ENCODE measurements at regions not wholly inside any gene's neighbourhood (a gene's known extent, or its start where the extent isn't known, plus 50 kb on each side); places are given as distances from the start of the nearest gene placed in this dataset.
"Not testable (repeated sequence)": the region's sequence is repeated elsewhere in the genome, so short reads cannot be mapped to it uniquely, and the experiment has no call there.

DNA sequence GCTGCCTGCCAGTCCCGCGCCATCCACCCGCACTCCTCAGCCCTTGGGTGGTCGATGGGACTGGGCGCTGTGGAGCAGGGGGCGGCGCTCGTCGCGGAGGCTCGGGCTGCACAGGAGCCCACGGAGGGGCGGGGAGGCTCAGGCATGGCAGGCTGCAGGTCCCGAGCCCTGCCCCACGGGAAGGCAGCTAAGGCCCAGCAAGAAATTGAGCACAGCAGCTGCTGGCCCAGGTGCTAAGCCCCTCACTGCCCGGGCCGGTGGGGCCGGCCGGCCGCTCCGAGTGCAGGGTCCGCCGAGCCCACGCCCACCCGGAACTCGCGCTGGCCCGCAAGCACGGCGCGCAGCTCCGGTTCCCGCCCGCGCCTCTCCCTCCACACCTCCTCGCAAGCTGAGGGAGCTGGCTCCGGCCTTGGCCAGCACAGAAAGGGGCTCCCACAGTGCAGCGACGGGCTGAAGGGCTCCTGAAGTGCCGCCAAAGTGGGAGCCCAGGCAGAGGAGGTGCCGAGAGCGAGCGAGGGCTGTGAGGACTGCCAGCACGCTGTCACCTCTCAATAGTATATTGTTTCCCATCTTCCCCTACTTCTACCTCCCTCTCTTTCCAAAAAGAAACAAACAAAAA lies 219.6 kb downstream of the BAMBI start:
- not testable (repeated sequence) for DNase-seq (ENCODE audit: low read depth)

DNA sequence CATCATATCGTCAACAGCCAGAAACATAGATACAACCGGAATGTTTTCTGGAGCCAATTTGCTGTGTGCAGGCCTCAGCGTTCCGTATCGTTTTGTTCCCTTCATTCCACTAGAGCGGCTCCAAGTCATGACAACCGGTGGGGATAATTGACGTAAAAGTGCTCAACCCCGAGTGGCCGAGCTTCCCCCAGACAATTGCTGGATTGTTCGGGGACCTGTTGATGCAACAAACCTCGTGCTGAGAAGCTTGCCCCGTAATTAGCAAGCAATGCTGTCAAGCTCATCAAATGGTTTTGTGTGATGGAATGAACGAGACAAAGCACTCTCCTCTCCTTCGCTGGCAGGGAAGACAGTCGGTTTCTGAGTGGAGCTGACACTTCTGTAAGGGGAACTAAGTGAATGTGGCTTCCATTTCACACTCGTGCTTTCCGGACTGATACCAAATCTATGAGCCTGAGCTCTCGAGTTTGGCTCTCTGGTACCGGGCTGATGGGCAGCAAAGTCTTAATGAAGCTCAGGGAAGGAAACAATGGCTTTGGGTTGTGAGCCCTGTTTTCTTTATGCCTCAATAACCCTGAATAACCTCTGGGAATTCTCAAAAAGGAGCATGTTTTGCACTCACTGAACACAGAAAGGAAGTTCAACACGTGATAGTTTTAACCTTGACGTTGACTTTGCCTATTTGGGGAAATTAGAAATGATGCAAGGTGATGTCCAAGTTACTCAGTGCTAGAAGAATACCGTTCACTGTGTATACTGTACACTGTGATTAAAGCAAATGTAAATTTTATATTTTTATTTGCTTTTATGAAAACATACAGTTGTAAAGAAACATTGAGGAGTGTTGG lies 220.5 kb downstream of the BAMBI start:
- no peak for DNase-seq (ENCODE audit: low read depth)

DNA sequence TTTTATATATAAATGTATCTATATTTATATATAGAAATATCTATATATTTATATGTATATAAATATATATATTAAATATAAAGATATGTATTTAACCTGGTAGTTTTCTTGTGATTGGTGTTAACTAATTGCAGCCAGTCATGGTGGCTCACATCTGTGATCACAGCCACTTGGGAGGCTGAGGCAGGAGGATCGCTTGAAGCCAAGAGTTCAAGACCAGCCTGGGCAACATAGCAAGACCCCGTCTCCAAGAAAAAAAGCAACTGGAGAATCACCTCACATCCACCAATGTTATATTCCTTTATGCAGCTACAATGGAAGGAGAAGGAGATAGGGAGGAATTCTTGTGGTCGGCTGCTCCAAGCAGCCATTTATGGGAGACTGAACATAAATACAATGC lies 224.9 kb downstream of the BAMBI start:
- DNase-seq (ENCODE audit: low read depth) = no peak

DNA sequence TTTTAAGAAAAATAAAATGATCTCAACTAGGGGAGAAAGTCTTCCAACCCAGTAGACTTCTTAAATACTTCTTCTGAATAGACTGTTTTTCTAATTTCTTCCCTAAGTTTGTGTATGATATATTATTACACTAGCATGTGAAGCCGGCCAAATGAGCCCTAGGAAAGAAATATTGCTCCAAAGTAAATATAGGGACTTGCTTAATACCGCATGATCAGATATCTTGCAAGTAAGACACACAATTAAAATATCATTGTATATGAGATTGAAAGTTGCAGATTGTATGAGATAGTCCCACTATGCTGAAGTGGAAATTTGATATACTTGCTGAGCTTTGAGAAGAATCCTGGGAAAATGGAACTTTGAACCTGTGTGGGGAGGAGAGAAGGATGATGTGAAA lies 225.7 kb downstream of the BAMBI start:
- DNase-seq (ENCODE audit: low read depth) = no peak

DNA sequence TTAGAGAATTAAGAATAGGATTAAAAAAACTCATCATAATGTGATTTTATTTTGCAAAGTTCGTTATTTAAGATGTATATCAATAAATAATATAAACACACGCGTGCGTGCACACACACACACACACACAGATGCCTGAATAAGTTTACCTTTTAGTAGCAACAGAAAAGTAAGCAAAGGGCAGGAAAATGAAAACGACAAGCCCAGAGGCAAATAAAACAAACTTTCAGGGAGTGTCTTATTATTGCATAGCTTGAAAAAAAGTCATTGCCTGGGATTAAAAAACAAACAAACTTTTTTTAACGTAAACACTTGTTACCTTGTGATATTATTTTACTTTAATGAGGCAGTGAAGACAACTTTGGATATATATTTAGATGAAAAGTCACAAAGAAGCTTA lies 226.4 kb downstream of the BAMBI start:
- no peak for DNase-seq (ENCODE audit: low read depth)

DNA sequence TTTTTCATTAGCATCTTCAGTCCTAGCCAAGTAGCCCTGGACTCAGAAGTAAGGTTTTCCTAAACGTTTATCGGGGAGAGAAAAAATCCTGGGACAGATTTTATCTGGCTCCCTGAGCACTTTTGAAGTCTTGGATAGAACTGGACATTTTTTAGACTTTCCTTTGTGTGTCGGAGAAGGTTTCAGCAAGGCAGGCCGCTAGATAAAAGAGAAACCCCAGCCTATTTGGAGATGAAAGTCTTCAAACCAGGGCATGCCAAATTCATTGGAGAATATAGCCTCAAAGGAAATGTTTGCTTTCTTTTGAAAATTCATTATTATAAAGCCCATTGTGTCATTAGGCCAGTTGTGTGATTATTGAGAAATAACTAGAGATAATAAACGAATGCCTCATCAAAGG lies 228.1 kb downstream of the BAMBI start:
- DNase-seq (ENCODE audit: low read depth) = no peak

DNA sequence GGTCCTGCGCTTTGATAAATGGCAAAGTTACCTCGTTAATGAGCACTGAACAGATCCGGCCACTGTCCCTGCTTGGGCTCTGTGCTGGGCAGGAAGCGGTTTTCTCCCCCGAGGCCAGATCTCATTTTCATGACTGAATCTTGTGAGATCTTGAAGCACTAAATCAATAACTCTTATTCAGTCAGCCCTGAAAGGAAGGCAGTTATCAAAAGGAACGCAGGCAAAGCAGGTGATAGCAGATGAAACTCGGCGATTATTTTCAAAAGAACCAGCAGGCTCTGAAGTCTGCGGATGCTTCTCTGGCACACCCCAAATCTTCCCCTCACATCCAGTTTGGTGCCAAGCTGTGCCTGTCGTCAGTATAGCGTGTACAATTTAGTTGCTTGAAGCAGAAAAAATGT lies 228.7 kb downstream of the BAMBI start:
- no peak for DNase-seq (ENCODE audit: low read depth)

DNA sequence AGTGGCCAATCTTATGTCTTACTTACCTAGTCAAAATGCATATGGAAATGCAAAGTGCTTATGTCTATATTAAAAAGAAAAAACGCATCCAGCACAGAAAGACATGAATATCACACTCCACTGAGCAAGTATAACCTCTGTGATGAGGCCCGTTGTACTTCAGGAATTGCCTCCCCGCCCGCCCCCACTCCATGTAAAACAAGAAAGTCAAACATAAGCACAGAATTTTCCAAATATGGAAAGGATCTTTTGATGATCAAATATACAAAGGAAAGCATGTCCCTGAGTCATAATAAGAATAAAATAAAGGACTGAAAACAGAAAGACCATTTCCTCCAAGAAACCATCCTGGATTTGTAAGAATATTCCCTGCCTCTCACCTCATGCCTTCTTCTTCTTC lies 229.1 kb downstream of the BAMBI start:
- DNase-seq (ENCODE audit: low read depth) = no peak

DNA sequence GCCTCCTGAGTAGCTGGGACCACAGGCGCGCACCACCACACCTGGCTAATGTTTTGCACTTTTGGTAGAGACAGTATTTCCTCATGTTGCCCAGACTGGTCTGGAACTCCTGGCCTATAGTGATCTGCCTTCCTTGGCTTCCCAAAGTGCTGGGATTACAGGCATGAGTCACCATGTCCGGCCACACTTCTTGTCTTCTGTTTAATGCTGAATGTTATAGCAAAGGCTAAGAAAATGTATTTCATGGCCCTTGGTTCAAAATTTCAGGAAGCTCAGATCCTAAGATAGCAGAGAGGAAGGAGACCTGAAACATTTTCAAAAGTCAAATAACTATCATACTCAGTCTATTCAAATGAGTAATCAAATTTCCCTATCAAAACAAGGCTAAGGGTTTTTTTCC lies 229.6 kb downstream of the BAMBI start:
- no peak for DNase-seq (ENCODE audit: low read depth)

DNA sequence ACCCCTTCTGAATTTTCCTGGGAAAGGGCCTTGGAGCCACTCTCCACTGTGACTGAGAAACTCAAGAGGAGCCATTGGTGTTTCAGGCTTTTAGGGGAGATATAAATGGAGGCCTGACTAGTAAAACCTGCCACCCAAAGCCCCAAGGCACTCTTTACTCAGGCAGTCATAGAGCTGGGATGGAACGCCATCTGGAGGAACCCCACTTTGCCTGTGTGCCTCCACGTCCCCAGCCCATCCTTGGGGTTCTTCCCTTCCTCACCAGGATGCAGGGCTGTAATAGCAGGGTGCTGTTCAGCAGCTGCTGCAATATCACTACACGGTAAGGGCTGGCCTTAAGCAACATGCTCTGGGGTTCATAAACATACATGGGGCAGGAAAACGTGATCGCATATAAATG lies 232.6 kb downstream of the BAMBI start:
- no peak for DNase-seq (ENCODE audit: low read depth)

DNA sequence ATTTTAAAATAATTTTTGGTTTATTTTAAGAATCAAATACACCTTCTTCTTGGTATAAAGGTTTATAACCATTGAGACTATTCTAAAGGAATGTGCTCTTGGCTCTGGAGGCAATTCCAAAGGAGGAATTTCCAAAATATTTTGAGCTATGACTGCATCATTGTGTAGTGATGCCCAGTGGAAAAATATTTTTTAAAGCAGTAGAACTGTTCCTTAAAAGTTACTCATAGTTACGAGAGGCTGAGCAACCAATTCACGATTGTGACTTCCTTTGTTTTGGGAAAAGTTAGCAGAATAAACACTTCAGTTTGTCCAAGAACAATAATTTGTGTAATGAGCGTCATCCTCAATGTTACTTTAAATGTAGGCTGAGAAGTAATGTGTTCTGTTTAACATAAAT lies 233.6 kb downstream of the BAMBI start:
- DNase-seq (ENCODE audit: low read depth) = no peak

DNA sequence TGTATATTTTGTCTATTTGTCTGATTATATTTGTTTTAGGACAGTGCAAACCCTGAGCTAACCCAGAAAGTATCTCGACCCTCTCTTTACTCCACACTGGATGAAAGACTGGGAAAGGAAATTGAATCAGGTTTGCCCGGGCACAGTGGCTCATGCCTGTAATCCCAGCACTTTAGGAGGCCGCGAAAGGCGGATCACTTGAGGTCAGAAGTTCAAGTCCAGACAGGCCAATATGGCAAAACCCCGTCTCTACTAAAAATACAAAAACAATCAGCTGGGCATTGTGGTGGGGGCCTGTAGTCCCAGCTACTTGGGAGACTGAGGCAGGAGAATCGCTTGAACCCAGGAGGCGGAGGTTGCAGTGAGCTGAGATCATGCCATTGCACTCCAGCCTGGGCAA lies 234.2 kb downstream of the BAMBI start:
- DNase-seq (ENCODE audit: low read depth) = not testable (repeated sequence)

DNA sequence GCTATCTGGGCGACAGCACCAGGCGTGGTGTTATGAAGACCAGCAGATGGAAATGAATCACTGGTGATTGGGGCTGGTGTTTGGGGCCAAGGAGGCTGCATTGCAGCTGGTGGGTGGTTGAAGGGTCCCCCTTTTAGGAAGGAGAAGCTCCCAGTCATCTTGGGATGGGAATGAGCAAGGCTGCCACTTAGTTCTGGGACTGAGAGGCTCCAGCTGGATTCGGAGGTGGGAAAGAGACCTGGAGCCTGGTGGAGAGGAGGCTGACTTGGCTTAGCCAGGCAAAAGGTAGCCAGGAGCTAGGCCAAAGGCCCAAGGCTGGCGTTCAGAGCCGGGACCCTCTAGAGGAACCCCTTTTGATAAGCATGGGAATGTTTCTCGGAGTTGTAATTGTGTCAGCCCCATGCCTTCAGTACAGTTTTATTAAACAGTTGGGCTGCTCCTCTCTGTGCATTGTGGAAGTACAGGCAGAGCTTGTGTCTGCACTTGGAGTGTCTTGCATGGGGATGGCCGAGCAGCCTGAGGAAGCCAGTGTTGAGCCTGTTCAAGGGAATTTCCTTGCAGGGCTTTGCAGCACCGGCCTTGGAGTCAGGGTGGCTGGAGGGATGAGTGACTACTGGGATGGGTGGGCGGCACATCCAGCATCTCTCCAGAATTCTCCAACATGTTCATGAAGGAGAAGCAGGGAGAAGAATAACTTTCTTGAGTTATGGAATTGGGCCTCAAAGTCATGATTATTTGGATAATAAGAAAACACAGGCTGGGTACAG lies 234.9 kb downstream of the BAMBI start:
- DNase-seq (ENCODE audit: low read depth) = no peak

DNA sequence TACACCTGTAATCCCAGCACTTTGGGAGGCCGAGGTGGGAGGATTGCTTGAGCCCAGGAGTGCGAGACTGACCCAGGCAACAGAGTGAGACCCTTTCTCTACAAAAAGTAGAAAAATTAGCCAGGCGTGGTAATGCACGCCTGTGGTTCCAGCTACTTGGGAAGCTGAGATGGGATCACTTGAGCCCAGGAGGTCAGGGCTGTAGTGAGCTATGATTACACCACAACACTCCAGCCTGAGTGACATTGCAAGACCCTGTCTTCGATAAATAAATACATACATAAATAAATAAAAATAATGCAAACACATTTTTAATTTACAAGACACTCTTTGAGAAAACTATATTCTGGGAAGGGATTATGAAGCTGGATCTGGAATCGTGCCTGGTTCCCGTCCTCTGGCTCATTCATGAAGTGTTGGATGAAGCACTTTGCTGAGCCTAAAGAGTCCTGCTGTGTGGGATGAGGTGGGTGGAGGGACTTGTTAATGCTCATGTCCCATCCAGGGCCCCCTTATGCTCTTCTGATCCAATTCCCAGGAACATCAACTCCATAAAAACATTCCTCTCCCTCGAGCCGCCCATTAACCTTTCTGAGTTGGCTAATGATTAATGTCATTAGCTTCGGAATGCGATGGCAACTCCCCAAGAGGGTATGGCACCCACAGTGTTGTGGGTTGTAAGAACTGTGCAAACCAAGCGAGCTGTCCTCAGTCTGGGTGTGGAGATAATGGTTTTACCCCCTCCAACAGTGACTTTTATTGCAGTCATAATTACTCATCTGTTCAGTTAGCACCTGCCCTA lies 236.3 kb downstream of the BAMBI start:
- DNase-seq (ENCODE audit: low read depth) = no peak

DNA sequence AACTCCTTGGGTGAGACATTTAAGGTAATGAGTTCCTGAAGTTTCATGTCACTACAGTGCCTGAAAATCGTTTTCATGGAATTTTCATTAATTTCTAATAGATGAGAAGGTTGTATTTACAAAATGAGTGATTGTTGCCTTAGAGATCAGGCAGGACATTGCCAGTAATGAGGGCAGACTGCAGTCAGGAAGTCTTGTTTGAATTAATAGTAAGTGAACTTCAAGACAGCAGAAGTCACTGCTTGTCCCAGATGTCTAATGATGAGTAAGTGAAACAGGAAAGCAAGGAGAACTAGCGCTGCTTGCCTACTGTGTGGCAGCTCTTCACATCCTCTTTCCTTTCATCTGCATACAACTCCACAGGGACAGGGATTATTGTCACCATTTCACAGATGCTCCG lies 237.4 kb downstream of the BAMBI start:
- DNase-seq (ENCODE audit: low read depth) = no peak

DNA sequence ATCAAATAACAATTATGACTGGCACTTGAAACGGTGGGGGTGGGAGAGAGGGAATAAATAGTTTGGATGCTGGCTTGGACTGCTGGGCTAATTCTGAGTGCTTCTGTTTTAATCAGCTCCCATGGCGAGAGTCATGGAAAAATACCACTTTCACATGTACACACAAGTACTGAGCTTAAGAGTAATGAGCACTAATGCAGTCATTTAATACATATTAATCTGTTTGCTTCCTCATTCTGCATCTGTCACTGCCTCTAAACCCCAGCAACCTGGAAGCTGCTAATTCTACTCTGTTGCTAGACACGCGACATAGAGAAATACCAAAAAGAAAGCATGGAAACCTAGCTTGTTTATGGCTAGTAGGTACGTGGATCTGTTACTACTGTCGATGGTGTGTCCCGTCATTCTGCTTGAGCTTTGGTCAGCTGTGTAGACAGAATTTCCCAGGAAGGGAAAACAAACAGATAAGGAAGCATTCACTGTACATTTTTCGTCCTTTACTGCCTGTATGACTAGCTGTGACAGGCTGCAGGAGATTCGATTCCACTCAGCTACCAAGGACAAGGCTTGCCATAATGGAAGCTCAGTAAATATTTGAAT lies 238.8 kb downstream of the BAMBI start:
- DNase-seq (ENCODE audit: low read depth) = no peak

DNA sequence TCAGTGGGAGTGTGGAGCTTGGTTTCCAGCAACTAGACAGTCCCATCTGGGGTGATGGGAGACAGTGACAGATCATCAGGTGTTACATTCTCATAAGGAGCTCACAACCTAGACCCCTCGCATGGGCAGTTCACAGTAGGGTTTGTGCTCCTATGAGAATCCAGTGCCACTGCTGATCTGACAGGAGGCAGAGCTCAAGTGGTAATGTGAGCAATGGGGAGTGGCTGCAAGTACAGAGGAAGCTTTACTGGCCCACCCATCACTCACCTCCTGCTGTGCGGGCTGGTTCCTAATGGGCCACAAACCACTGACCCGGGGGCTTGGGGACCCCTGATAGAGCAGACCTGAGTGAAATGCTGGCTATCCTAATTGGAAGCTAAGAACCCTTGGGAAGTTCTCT lies 242.8 kb downstream of the BAMBI start:
- DNase-seq (ENCODE audit: low read depth) = no peak

DNA sequence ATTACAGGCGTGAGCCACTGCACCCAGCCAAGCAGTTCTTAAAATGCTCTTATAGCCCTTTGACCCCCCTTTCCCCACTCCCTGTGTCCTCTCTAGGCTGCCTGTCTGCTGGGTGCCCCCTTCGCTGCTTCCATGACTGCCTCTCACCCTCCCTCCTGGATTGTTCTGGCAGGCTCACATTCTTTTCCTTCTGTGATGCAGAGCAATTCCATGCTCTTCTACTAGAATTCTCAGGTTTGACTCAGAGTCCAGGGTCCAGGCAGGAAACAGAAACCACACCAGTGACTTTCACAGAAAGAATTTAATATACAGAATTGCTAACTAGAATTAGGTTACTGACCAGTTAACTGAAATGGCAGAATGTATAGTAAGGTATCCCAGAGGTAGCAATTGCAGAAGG lies 244.8 kb downstream of the BAMBI start:
- no peak for DNase-seq (ENCODE audit: low read depth)

DNA sequence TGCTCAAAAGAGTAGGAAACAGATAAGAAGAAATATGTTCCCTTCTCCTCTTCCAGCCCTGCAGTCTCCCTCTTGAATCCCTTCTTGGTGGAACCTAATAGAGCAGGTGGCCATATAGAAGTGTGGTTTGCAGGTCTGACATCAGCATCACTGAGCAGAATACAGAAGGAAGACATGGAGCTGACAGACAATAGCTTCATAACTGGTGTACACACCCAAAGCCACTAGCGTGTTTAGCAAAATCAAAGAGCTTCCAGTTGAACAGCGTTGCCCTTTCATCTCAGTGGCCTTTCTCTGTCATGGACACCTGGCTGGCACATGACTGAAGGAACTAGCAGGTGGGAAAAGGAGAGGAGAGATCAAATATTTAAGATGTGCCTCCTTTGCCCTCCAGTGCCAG lies 245.5 kb downstream of the BAMBI start:
- no peak for DNase-seq (ENCODE audit: low read depth)

DNA sequence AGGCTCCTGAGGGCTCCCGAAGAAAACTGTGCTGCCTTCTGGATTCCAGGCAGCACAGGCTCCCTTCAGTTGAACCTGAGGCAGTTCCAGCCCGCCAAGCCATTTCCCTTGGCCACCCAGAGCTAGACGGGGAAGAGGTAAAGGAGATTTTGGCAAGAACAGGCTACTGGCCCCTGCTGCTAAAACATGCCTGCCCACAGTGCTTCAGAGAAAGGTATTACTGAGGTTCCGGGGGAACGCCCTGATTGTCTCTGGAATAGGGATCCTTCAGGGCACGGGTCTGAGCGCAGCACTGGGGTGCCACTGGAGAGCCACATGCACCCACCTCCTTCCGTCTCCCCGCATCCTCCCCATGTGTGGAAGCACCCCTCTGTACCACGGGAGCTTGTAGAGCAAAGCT lies 247.4 kb downstream of the BAMBI start:
- DNase-seq (ENCODE audit: low read depth) = no peak

DNA sequence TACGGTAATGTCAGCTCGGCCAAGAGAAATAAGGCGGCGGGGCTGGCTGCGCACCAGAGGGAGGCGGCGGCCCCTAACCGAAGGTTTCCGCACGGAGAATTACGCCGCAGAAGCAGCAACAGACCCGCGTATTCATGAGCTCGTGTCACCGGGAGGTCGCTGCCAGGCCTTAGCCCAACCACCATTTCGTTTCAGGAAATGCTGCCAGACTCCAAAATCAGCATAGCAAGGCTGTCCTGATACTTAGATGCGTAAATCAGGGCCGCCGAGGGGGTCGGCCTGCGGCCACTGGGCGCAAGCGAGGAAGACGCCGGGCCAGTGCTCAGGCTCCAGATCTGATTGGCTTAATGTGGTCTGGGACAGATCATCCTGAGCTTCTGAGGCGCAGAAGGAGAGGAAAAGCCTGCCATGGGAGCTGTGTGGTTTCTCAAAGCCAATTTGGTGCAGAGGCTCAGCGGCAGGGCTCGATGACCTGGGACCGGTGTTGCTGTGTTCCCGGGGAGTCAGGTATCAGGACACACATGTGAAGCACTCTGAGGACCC lies 247.9 kb downstream of the BAMBI start:
- DNase-seq (ENCODE audit: low read depth) = no peak

DNA sequence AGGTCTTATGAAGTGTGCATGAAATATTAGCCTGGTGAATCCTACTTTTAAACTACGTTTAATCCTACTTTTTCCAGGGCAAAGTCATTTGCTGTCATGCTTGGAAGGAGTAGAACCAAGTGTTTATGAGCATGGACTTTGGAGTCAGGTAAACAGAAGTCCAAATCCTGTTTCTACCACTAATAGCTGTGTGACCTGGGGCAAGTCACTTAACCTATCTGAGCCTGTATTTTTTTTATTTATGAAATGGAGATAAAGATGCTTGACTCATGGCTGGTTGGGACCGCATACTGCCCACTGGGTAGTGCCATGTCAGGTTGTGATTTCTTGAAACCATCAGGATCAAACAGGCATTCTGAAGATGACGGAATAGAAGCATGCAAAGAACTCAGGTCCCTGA lies 249.6 kb downstream of the BAMBI start:
- no peak for DNase-seq (ENCODE audit: low read depth)

Measured in activated T-helper 9 cell treated with anti-CD3 and anti-CD28 coated beads, Interleukin-2, amount 50 U/mL, for 16 hours (primary cell).